CD14-positive monocyte (primary cell): ENCODE measurements at regions not wholly inside any gene's neighbourhood (a gene's known extent, or its start where the extent isn't known, plus 50 kb on each side); places are given as distances from the start of the nearest gene placed in this dataset.

Experiments
- DNase-seq, 3 donors: peaks; one replicate each; pipeline ENCODE4 v3.0.0-alpha.2; 2011 to 2022
- H2AFZ ChIP-seq: 2 replicates; pipeline ENCODE4 v1.6.0; 2012; ENCODE audit warnings: mild to moderate bottlenecking, low read depth, low read length, inconsistent platforms; ENCODE audit not compliant: insufficient read depth, poor library complexity, severe bottlenecking
- H3K27ac ChIP-seq, 2 donors: 1 replicate in 1 of 2; 2 replicates in 1 of 2; pipeline ENCODE4 v1.5.1; 2012 to 2013; ENCODE audit warnings: low read length in 2 of 2, control low read depth in 1 of 2, inconsistent platforms in 1 of 2, low read depth in 1 of 2, mild to moderate bottlenecking in 1 of 2
- H3K27me3 ChIP-seq, 2 donors: one replicate each; pipeline versions ENCODE4 v1.6.0 to v1.6.1; 2011 to 2013; ENCODE audit warnings: low read length in 2 of 2; ENCODE audit not compliant: control insufficient read depth in 2 of 2, insufficient read depth in 2 of 2
- H3K36me3 ChIP-seq, 2 donors: replicated peaks in 1 of 2; 1 replicate in 1 of 2; 2 replicates in 1 of 2; pipeline versions ENCODE4 v1.5.1 to v1.6.1; 2012 to 2013; ENCODE audit warnings: low read length in 2 of 2, control low read depth in 1 of 2, inconsistent platforms in 1 of 2, mild to moderate bottlenecking in 1 of 2; ENCODE audit not compliant: insufficient read depth in 2 of 2, control insufficient read depth in 1 of 2
- H3K4me1 ChIP-seq, 2 donors: 1 replicate in 1 of 2; 2 replicates in 1 of 2; pipeline versions ENCODE4 v1.5.1 to v1.6.1; 2012 to 2013; ENCODE audit warnings: low read length in 2 of 2, control low read depth in 1 of 2, inconsistent platforms in 1 of 2, mild to moderate bottlenecking in 1 of 2, moderate library complexity in 1 of 2; ENCODE audit not compliant: insufficient read depth in 2 of 2, control insufficient read depth in 1 of 2
- H3K4me2 ChIP-seq: replicated peaks from 2 replicates; pipeline ENCODE3; 2012; ENCODE audit warnings: low read length, moderate library complexity, mild to moderate bottlenecking; ENCODE audit not compliant: poor library complexity, severe bottlenecking; ENCODE audit errors: extremely low read depth
- H3K4me3 ChIP-seq, 3 experiments: fragments of 200-600 bp in 1 of 3; sonication (generic) in 1 of 3; replicated peaks in 1 of 3; 1 replicate in 2 of 3; 2 replicates in 1 of 3; pipeline ENCODE4 v1.5.1; 2011 to 2013; ENCODE audit warnings: low read length in 3 of 3, mild to moderate bottlenecking in 3 of 3, control low read depth in 2 of 3, low read depth in 2 of 3, inconsistent platforms in 1 of 3, moderate library complexity in 1 of 3
- H3K79me2 ChIP-seq: 2 replicates; pipeline ENCODE4 v1.6.0; 2012; ENCODE audit warnings: mild to moderate bottlenecking, control low read depth, inconsistent platforms, low read length, moderate library complexity; ENCODE audit not compliant: insufficient read depth
- H3K9ac ChIP-seq: 2 replicates; pipeline ENCODE4 v1.6.0; 2017; ENCODE audit warnings: low read length, mild to moderate bottlenecking; ENCODE audit not compliant: insufficient read depth, poor library complexity, severe bottlenecking
- H3K9me3 ChIP-seq, 2 donors: replicated peaks in 1 of 2; 1 replicate in 1 of 2; 2 replicates in 1 of 2; pipeline versions ENCODE4 v1.5.1 to v1.6.1; 2012 to 2013; ENCODE audit warnings: low read length in 2 of 2, control low read depth in 1 of 2; ENCODE audit not compliant: control insufficient read depth in 1 of 2, insufficient read depth in 1 of 2
- H4K20me1 ChIP-seq: 2 replicates; pipeline ENCODE4 v1.6.0; 2012; ENCODE audit warnings: mild to moderate bottlenecking, low read length, control low read depth, moderate library complexity; ENCODE audit not compliant: insufficient read depth
- H3K27ac Mint-ChIP-seq, 7 donors: one replicate each; pipeline ENCODE4 v1.8.0; 2020; ENCODE audit warnings: mild to moderate bottlenecking in 7 of 7, mixed read lengths in 7 of 7, moderate library complexity in 6 of 7, inconsistent platforms in 2 of 7
- H3K27me3 Mint-ChIP-seq, 3 donors: one replicate each; pipeline ENCODE4 v1.8.0; 2021 to 2022; ENCODE audit warnings: low read depth in 3 of 3, mild to moderate bottlenecking in 3 of 3, mixed read lengths in 3 of 3, moderate library complexity in 3 of 3, inconsistent platforms in 1 of 3
- H3K36me3 Mint-ChIP-seq, 2 donors: one replicate each; pipeline ENCODE4 v1.8.0; 2020; ENCODE audit warnings: mixed read lengths in 2 of 2, inconsistent platforms in 1 of 2, mild to moderate bottlenecking in 1 of 2
- H3K4me1 Mint-ChIP-seq: one replicate; pipeline ENCODE4 v1.8.0; 2020; ENCODE audit warnings: mild to moderate bottlenecking, mixed read lengths
- H3K4me3 Mint-ChIP-seq, 2 donors: one replicate each; pipeline ENCODE4 v1.8.0; 2020; ENCODE audit warnings: mild to moderate bottlenecking in 2 of 2, mixed read lengths in 2 of 2, moderate library complexity in 1 of 2
- H3K9me3 Mint-ChIP-seq, 7 donors: one replicate each; pipeline ENCODE4 v1.8.0; 2020 to 2022; ENCODE audit warnings: mixed read lengths in 7 of 7, mild to moderate bottlenecking in 6 of 7, moderate library complexity in 6 of 7, inconsistent platforms in 2 of 7
- WGBS: methylation state at CpG from one replicate; pipeline ENCODE4 v1.1.5; 2013; ENCODE audit warnings: missing lambda C conversion rate; ENCODE audit not compliant: insufficient coverage; 5-methylcytosine and 5-hydroxymethylcytosine counted together
- intact Hi-C, 2 donors: fragments of 100-400 bp; cut with micrococcal nuclease; formaldehyde crosslinking; loops; one replicate each; pipeline versions ENCODE4 v1.15.0 to v1.15.1; 2023
- TF ChIP-seq, protein P1 (sequence below): fragments of 200-600 bp; IDR thresholded peaks from one replicate; pipeline ENCODE4 v1.8.0; 2022; ENCODE audit warnings: antibody characterized with exemption, mild to moderate bottlenecking

DNA sequence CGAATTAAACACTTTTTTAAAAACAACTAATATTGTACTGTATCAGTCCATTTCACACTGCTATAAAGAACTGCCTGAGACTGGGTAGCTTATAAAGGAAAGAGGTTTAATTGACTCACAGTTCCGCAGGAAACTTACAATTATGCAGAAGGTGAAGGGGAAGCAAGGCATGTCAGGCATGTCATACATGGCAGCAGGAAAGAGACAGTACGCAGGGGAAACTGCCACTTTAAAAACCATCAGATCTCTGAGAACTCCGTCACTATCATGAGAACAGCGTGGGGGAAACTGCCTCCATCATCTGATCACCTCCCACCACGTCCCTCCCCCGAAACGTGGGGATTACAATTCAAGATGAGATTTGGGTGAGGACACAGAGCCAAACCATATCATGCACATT, 162.8 kb upstream of the TPM1 start:
- Histone ChIP-seq H3K79me2 (no peaks in the 10 kb centered on the region), H3K27me3 (no peaks in the 10 kb centered on the region), H3K4me3 (peak overlapping the region in 1 of 3 experiments; percentile 11), H3K9ac (no peak overlapping the region), H4K20me1 (no peaks in the 10 kb centered on the region), H3K9me3 (no peaks in the 10 kb centered on the region), H2AFZ (peak overlapping the region; percentile 23), H3K4me2 (peak overlapping the region; percentile 21), H3K27ac (no peak overlapping the region), H3K36me3 (no peaks in the 10 kb centered on the region), H3K4me1 (peaks cover 4 to 12% of the 10 kb centered on the region in 2 donors)
- Mint-ChIP-seq H3K4me3 (peak overlapping the region; percentile 28 to 73), H3K36me3 (no peaks in the 10 kb centered on the region), H3K27ac (no peak overlapping the region), H3K9me3 (peaks cover 0 to 2% (median 0%) of the 10 kb centered on the region in 7 donors), H3K27me3 (peaks cover 0 to 3% (median 3%) of the 10 kb centered on the region in 3 donors), H3K4me1 (peaks cover 15% of the 10 kb centered on the region)
- TF ChIP-seq, protein P1, sequence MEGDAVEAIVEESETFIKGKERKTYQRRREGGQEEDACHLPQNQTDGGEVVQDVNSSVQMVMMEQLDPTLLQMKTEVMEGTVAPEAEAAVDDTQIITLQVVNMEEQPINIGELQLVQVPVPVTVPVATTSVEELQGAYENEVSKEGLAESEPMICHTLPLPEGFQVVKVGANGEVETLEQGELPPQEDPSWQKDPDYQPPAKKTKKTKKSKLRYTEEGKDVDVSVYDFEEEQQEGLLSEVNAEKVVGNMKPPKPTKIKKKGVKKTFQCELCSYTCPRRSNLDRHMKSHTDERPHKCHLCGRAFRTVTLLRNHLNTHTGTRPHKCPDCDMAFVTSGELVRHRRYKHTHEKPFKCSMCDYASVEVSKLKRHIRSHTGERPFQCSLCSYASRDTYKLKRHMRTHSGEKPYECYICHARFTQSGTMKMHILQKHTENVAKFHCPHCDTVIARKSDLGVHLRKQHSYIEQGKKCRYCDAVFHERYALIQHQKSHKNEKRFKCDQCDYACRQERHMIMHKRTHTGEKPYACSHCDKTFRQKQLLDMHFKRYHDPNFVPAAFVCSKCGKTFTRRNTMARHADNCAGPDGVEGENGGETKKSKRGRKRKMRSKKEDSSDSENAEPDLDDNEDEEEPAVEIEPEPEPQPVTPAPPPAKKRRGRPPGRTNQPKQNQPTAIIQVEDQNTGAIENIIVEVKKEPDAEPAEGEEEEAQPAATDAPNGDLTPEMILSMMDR: no peak
- WGBS: 0% methylated on average over 1 of the region's 8 CpGs
- no peak for DNase-seq
- intact Hi-C loops: no loop called here

DNA sequence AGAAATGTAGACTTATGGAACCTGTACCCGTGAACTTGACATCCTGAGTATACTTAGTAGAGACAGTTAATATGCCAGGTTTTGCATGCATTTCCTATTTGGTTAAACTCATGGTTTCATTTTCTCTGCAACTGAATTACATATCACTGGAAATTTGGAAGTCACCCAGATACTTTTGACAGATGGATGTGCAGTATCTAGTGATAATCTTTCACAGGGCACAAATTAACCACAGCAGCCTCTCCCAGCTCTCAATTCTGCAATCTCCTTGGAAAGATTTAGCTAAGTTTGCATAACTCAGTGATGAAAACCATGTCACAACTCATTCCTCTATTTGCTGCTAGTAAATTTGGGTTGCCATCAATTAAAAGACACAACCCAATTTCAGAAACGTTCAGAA, 162.3 kb upstream of the TPM1 start:
- Mint-ChIP-seq H3K9me3 (peaks cover 0 to 2% (median 0%) of the 10 kb centered on the region in 7 donors), H3K27me3 (peaks cover 0 to 6% (median 3%) of the 10 kb centered on the region in 3 donors), H3K27ac (no peak overlapping the region), H3K4me1 (peaks cover 15% of the 10 kb centered on the region), H3K36me3 (no peaks in the 10 kb centered on the region), H3K4me3 (peak overlapping the region in 1 of 2 donors; percentile 73)
- no peaks in the 10 kb centered on the region for H3K79me2 ChIP-seq
- no peaks in the 10 kb centered on the region for H3K27me3 ChIP-seq
- no peaks in the 10 kb centered on the region for H3K9me3 ChIP-seq
- H3K27ac ChIP-seq: no peak overlapping the region
- DNase-seq: no peak
- H3K36me3 ChIP-seq: no peaks in the 10 kb centered on the region
- 0% methylated on average over 1 of the region's 2 CpGs for WGBS
- intact Hi-C loops: no loop called here
- H3K9ac ChIP-seq: no peak overlapping the region
- peak overlapping the region; percentile 23 for H2AFZ ChIP-seq
- H4K20me1 ChIP-seq: no peaks in the 10 kb centered on the region
- H3K4me1 ChIP-seq: peaks cover 4 to 12% of the 10 kb centered on the region in 2 donors
- peak overlapping the region; percentile 21 for H3K4me2 ChIP-seq
- TF ChIP-seq, protein P1: no peak
- H3K4me3 ChIP-seq: no peak overlapping the region
